Smooth muscle cell (in vitro differentiated cells): ENCODE measurements at regions not wholly inside any gene's neighbourhood (a gene's known extent, or its start where the extent isn't known, plus 50 kb on each side); places are given as distances from the start of the nearest gene placed in this dataset.

Source experiments
- DNase-seq: peaks from one replicate; lab custom pipeline; 2025; ENCODE audit not compliant: unreplicated experiment; lab: John Stamatoyannopoulos, UW
- H2AFZ ChIP-seq: fragments of 200-600 bp; sonication (generic); 2 replicates; pipeline ENCODE4 v1.6.0; 2016; ENCODE audit warnings: antibody characterized with exemption, low read depth, mild to moderate bottlenecking
- H3F3A ChIP-seq: fragments of 200-600 bp; sonication (generic); 2 replicates; pipeline ENCODE4 v1.6.0; 2017; ENCODE audit warnings: antibody characterized with exemption, low read depth
- H3K27ac ChIP-seq: fragments of 200-600 bp; sonication (generic); 2 replicates; pipeline ENCODE4 v1.5.1; 2016; ENCODE audit warnings: low read depth, mild to moderate bottlenecking
- H3K27me3 ChIP-seq: fragments of 200-600 bp; sonication (generic); 2 replicates; pipeline ENCODE4 v1.6.1; 2016; ENCODE audit warnings: low read depth, mild to moderate bottlenecking
- H3K36me3 ChIP-seq: fragments of 200-600 bp; sonication (generic); 2 replicates; pipeline ENCODE4 v1.5.1; 2016; ENCODE audit warnings: low read depth
- H3K4me1 ChIP-seq: fragments of 200-600 bp; sonication (generic); 2 replicates; pipeline ENCODE4 v1.5.1; 2016; ENCODE audit warnings: low read depth
- H3K4me2 ChIP-seq: fragments of 200-600 bp; sonication (generic); 2 replicates; pipeline ENCODE4 v1.6.0; 2016; ENCODE audit warnings: mild to moderate bottlenecking
- H3K4me3 ChIP-seq: fragments of 200-600 bp; sonication (generic); 2 replicates; pipeline ENCODE4 v1.5.1; 2016; ENCODE audit warnings: mild to moderate bottlenecking
- H3K79me2 ChIP-seq: fragments of 200-600 bp; sonication (generic); 2 replicates; pipeline ENCODE4 v1.6.0; 2016; ENCODE audit warnings: low read depth, mild to moderate bottlenecking
- H3K9ac ChIP-seq: fragments of 200-600 bp; sonication (generic); 2 replicates; pipeline ENCODE4 v1.6.0; 2016; ENCODE audit warnings: low read depth
- H3K9me3 ChIP-seq: fragments of 200-600 bp; sonication (generic); replicated peaks from 2 replicates; pipeline ENCODE4 v1.5.1; 2016; ENCODE audit warnings: low read depth
- H4K20me1 ChIP-seq: fragments of 200-600 bp; sonication (generic); 2 replicates; pipeline ENCODE4 v1.6.0; 2016; ENCODE audit warnings: low read depth
- CTCF ChIP-seq: fragments of 200-600 bp; sonication (generic); IDR thresholded peaks from 2 replicates; pipeline ENCODE4 v1.5.1; 2017; ENCODE audit warnings: borderline replicate concordance, mild to moderate bottlenecking, antibody characterized with exemption; ENCODE audit not compliant: insufficient read depth, poor library complexity, severe bottlenecking
- WGBS: methylation state at CpG from one replicate; pipeline ENCODE4 v1.1.7; 2016; ENCODE audit warnings: low lambda C conversion rate; 5-methylcytosine and 5-hydroxymethylcytosine counted together

DNA sequence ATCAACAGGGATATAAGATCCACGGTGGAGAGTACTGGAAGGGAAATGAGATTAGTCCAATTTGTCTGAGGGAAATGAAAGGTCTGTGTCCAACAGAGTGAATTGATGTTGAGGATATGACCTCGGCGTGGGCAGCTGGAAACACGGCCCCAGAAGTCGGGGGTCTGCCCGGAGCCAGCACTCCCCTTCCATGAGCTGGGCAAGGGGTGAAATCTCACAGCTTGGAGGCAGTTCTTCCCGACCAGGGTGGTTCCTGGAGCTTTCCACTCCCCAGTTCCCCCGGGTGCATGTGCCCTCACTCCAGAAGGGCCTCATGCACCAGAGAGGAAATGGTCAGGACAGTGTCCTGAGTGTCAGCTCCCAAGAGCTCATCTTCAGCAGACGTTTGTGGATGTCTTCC is 264.7 kb upstream of the PPP2R2D start:
- Histone ChIP-seq H3K4me3 (no peak overlapping the region), H3K79me2 (no peaks in the 10 kb centered on the region), H3K9me3 (no peaks in the 10 kb centered on the region), H3K27ac (no peak overlapping the region), H3K36me3 (no peaks in the 10 kb centered on the region), H3K4me2 (no peak overlapping the region), H4K20me1 (no peaks in the 10 kb centered on the region), H3F3A (peaks cover 3% of the 10 kb centered on the region), H3K27me3 (no peaks in the 10 kb centered on the region), H3K4me1 (no peaks in the 10 kb centered on the region), H2AFZ (no peak overlapping the region), H3K9ac (no peak overlapping the region)
- 92% methylated on average over 9 of the region's 9 CpGs for WGBS
- TF ChIP-seq CTCF, result no peak
- no peak for DNase-seq

- Histone ChIP-seq H3K4me3 (no peak overlapping the region), H3K9me3 (no peaks in the 10 kb centered on the region), H3F3A (peaks cover 3% of the 10 kb centered on the region), H3K4me2 (no peak overlapping the region), H3K27me3 (no peaks in the 10 kb centered on the region), H2AFZ (no peak overlapping the region), H3K36me3 (no peaks in the 10 kb centered on the region), H3K9ac (no peak overlapping the region), H4K20me1 (no peaks in the 10 kb centered on the region), H3K27ac (no peak overlapping the region), H3K79me2 (no peaks in the 10 kb centered on the region), H3K4me1 (no peaks in the 10 kb centered on the region)
- 93% methylated on average over 23 of the region's 23 CpGs for WGBS
- DNase-seq, result no peak
- TF ChIP-seq CTCF, result no peak
Measured at GRCh38 chr10:131636841-131637724, 263.7 kb upstream of the PPP2R2D start.

- Histone ChIP-seq H4K20me1 (no peaks in the 10 kb centered on the region), H2AFZ (no peak overlapping the region), H3K27ac (no peak overlapping the region), H3K4me3 (no peak overlapping the region), H3K9me3 (no peaks in the 10 kb centered on the region), H3K27me3 (no peaks in the 10 kb centered on the region), H3F3A (peaks cover 3% of the 10 kb centered on the region), H3K36me3 (no peaks in the 10 kb centered on the region), H3K4me2 (no peak overlapping the region), H3K9ac (no peak overlapping the region), H3K4me1 (no peaks in the 10 kb centered on the region), H3K79me2 (no peaks in the 10 kb centered on the region)
- no peak for TF ChIP-seq CTCF
- no peak for DNase-seq
- 93% methylated on average over 11 of the region's 14 CpGs for WGBS
Measured at GRCh38 chr10:131638049-131638879, 262.5 kb upstream of the PPP2R2D start.
